HepG2 (cell line): ENCODE measurements at regions not wholly inside any gene's neighbourhood (a gene's known extent, or its start where the extent isn't known, plus 50 kb on each side); places are given as distances from the start of the nearest gene placed in this dataset.

ENCODE experiments used
- ATAC-seq: fragments of 200-7000 bp; cut with Tn5 transposase; 3 replicates; pipeline ENCODE4 v1.9.1; 2020; ENCODE audit warnings: mild to moderate bottlenecking, moderate library complexity
- BruUV-seq: library from RNA; stranded (reverse); fragments of 400-500 nt; replicated peaks from 2 replicates; lab custom pipeline; 2021; lab: Mats Ljungman, UMichigan
- CTCF ChIA-PET: fragments of 300-600 bp; formaldehyde crosslinking; extraction: SDS; loops from one replicate; lab custom pipeline; 2021; ENCODE audit warnings: low total read pairs, inconsistent platforms, low intra/inter-chr PET ratio; lab: Yijun Ruan, JAX
- POLR2A ChIA-PET: fragments of 350-600 bp; sonication (Branson Sonifier 250); formaldehyde crosslinking; loops from one replicate; lab custom pipeline; 2020; ENCODE audit warnings: antibody characterized with exemption, inconsistent platforms; lab: Yijun Ruan, JAX
- DNase-seq: peaks from one replicate; pipeline ENCODE4 v3.0.0-alpha.2; 2015; ENCODE audit warnings: low spot score
- FAIRE-seq: peaks from 3 replicates; lab custom pipeline; 2011; peaks lifted over from hg19 to GRCh38; lab: Jason Lieb, UNC
- H2AFZ ChIP-seq: one replicate; pipeline ENCODE4 v1.6.1; 2011; ENCODE audit warnings: low read length, inconsistent platforms
- H3K27ac ChIP-seq: fragments of 300-600 bp; 3 replicates; pipeline ENCODE4 v1.8.0; 2011; ENCODE audit warnings: mixed run types, mild to moderate bottlenecking, mixed read lengths, low read length, inconsistent platforms; ENCODE audit not compliant: insufficient read depth; ENCODE audit errors: extremely low read length
- H3K27me3 ChIP-seq, 2 experiments: fragments of 200-600 bp in 1 of 2; 2 replicates in 1 of 2; 3 replicates in 1 of 2; pipeline versions ENCODE4 v1.6.0 to v1.8.0; 2011; ENCODE audit warnings: low read length in 2 of 2, mild to moderate bottlenecking in 2 of 2, moderate library complexity in 2 of 2, inconsistent platforms in 1 of 2; ENCODE audit not compliant: insufficient read depth in 2 of 2, control insufficient read depth in 1 of 2
- H3K36me3 ChIP-seq, 2 experiments: fragments of 200-600 bp in 1 of 2; replicated peaks in 1 of 2; 2 replicates in 1 of 2; 3 replicates in 1 of 2; pipeline versions ENCODE4 v1.5.1 to v1.8.0; 2011; ENCODE audit warnings: low read length in 2 of 2, inconsistent platforms in 1 of 2; ENCODE audit not compliant: insufficient read depth in 2 of 2, control insufficient read depth in 1 of 2
- H3K4me1 ChIP-seq: 2 replicates; pipeline ENCODE4 v1.5.1; 2012; ENCODE audit warnings: low read length, inconsistent platforms; ENCODE audit not compliant: insufficient read depth
- H3K4me2 ChIP-seq: 2 replicates; pipeline ENCODE4 v1.6.0; 2011; ENCODE audit warnings: low read depth, low read length, inconsistent platforms
- H3K4me3 ChIP-seq, 3 experiments: fragments of 200-600 bp in 1 of 3; sonication (generic), shearing (Covaris generic) in 1 of 3; replicated peaks in 1 of 3; 2 replicates each; pipeline ENCODE4 v1.5.1; 2011 to 2016; ENCODE audit warnings: low read length in 3 of 3, inconsistent platforms in 2 of 3, low read depth in 2 of 3, mild to moderate bottlenecking in 2 of 3, control low read depth in 1 of 3, mixed read lengths in 1 of 3; ENCODE audit not compliant: insufficient read depth in 1 of 3
- H3K79me2 ChIP-seq: one replicate; pipeline ENCODE4 v1.6.1; 2011; ENCODE audit warnings: low read length, inconsistent platforms; ENCODE audit not compliant: insufficient read depth
- H3K9ac ChIP-seq: 2 replicates; pipeline ENCODE4 v1.6.0; 2011; ENCODE audit warnings: mild to moderate bottlenecking, low read depth, low read length, inconsistent platforms; ENCODE audit not compliant: insufficient read depth
- H3K9me3 ChIP-seq: 2 replicates; pipeline ENCODE4 v1.5.1; 2012; ENCODE audit warnings: mild to moderate bottlenecking, low read length
- H4K20me1 ChIP-seq: 2 replicates; pipeline ENCODE4 v1.6.0; 2011; ENCODE audit warnings: inconsistent platforms, mild to moderate bottlenecking, low read length, moderate library complexity; ENCODE audit not compliant: insufficient read depth
- ATM ChIP-seq: fragments of 450-650 bp; IDR thresholded peaks from 2 replicates; pipeline ENCODE4 v1.7.1; 2017; ENCODE audit warnings: mild to moderate bottlenecking, borderline replicate concordance
- CREB1 ChIP-seq, 2 experiments: fragments of 450-650 bp in 1 of 2; IDR thresholded peaks; 2 replicates each; pipeline ENCODE4 v1.6.1; 2016 to 2017; ENCODE audit warnings: control low read depth in 1 of 2, mild to moderate bottlenecking in 1 of 2, missing compliant biosample characterization in 1 of 2, missing genetic modification characterization in 1 of 2
- CREBL2 ChIP-seq: sonication (generic); formaldehyde crosslinking; IDR thresholded peaks from 2 replicates; pipeline ENCODE4 v1.8.1; 2023; ENCODE audit warnings: missing genetic modification reagents, mild to moderate bottlenecking, borderline replicate concordance
- DPF2 ChIP-seq: sonication (generic); formaldehyde crosslinking; IDR thresholded peaks from 2 replicates; pipeline ENCODE4 v1.4.0; 2020; ENCODE audit warnings: mild to moderate bottlenecking, low read depth, missing genetic modification reagents, borderline replicate concordance
- MAF1 ChIP-seq: sonication (generic); formaldehyde crosslinking; IDR thresholded peaks from 2 replicates; pipeline ENCODE4 v1.5.0; 2020; ENCODE audit warnings: missing genetic modification reagents, borderline replicate concordance
- MATR3 ChIP-seq: sonication (generic); formaldehyde crosslinking; IDR thresholded peaks from 2 replicates; pipeline ENCODE4 v1.4.0; 2020; ENCODE audit warnings: missing genetic modification reagents
- MTF2 ChIP-seq: sonication (generic); formaldehyde crosslinking; IDR thresholded peaks from 2 replicates; pipeline ENCODE4 v1.5.0; 2020; ENCODE audit warnings: missing genetic modification reagents, borderline replicate concordance
- RAD51 ChIP-seq: fragments of 450-650 bp; IDR thresholded peaks from 2 replicates; pipeline ENCODE4 v1.6.1; 2016; ENCODE audit warnings: borderline replicate concordance
- SATB2 ChIP-seq: sonication (generic); formaldehyde crosslinking; IDR thresholded peaks from 2 replicates; pipeline ENCODE4 v1.5.0; 2020; ENCODE audit warnings: missing genetic modification reagents
- SP2 ChIP-seq: sonication (generic); formaldehyde crosslinking; IDR thresholded peaks from 2 replicates; pipeline ENCODE4 v1.5.1; 2020; ENCODE audit warnings: mild to moderate bottlenecking, missing genetic modification reagents
- TRIM22 ChIP-seq: fragments of 450-650 bp; IDR thresholded peaks from 2 replicates; pipeline ENCODE4 v1.6.1; 2017
- ZFAT ChIP-seq: sonication (generic); formaldehyde crosslinking; conservative IDR thresholded peaks from 2 replicates; pipeline ENCODE4 v1.8.1; 2023; ENCODE audit warnings: missing genetic modification reagents, inconsistent platforms
- ZNF383 ChIP-seq: sonication (generic); formaldehyde crosslinking; IDR thresholded peaks from 2 replicates; pipeline ENCODE4 v1.4.0; 2020; ENCODE audit warnings: missing genetic modification reagents, mild to moderate bottlenecking, borderline replicate concordance
- ZNF703 ChIP-seq: sonication (generic); formaldehyde crosslinking; IDR thresholded peaks from 2 replicates; pipeline ENCODE4 v1.5.1; 2020; ENCODE audit warnings: missing genetic modification reagents, mild to moderate bottlenecking, moderate library complexity, borderline replicate concordance
- ZNF790 ChIP-seq: sonication (generic); formaldehyde crosslinking; IDR thresholded peaks from 2 replicates; pipeline ENCODE4 v1.8.0; 2022; ENCODE audit warnings: missing genetic modification reagents, mild to moderate bottlenecking, borderline replicate concordance
- WGBS: methylation state at CpG from one replicate; pipeline ENCODE4 v1.1.6; 2017; ENCODE audit warnings: low lambda C conversion rate; 5-methylcytosine and 5-hydroxymethylcytosine counted together
- in situ Hi-C: cut with HindIII; loops from 2 replicates; pipeline ENCODE4 v1.10.0; 2017; ENCODE audit warnings: low pct_unique_long_range_greater_than_20kb; ENCODE audit not compliant: extremely low pct_ligation_motif_present
- intact Hi-C: fragments of 100-400 bp; cut with micrococcal nuclease; formaldehyde crosslinking; loops from one replicate; pipeline ENCODE4 v1.10.0; 2022; ENCODE audit not compliant: unreplicated experiment

- TF ChIP-seq ZNF790 (CRISPR knock-in tag) (no peak), ATM (no peak), RAD51 (no peak)
These were observed 1673.6 kb upstream of the FLRT2 start (continued) for GRCh38 chr14:83856334-83856733.

GRCh38 chr14:83860631-83861155 is 1669.3 kb upstream of the FLRT2 start:
- no peak for FAIRE-seq
- DNase-seq = no peak
- Histone ChIP-seq H3K27me3 (no peaks in the 10 kb centered on the region), H3K79me2 (no peaks in the 10 kb centered on the region), H3K4me1 (no peaks in the 10 kb centered on the region), H3K27ac (no peak overlapping the region), H3K4me3 (no peak overlapping the region), H3K9ac (no peak overlapping the region), H3K36me3 (no peaks in the 10 kb centered on the region), H3K9me3 (peaks cover 88% of the 10 kb centered on the region), H2AFZ (no peak overlapping the region), H3K4me2 (no peak overlapping the region)
- intact Hi-C loops (no loop called here), in situ Hi-C loops (no loop called here)
- BruUV-seq = no TSS peak
- POLR2A ChIA-PET = no interaction called here
- no peak for ATAC-seq
- 19% methylated on average over 5 of the region's 5 CpGs for WGBS
- TF ChIP-seq CREB1 (IDR thresholded peaks at IDR 0.05) (0 out of 2 replicates have a peak, but pooled peaks have one; percentile 7), CREB1 (CRISPR knock-in tag; IDR thresholded peaks at IDR 0.05) (no peak), CREBL2 (no peak)
- TF ChIP-seq, all 625 proteins: peak for 1
- CTCF ChIA-PET = no interaction called here
- H4K20me1 ChIP-seq = no peaks in the 10 kb centered on the region

DNA sequence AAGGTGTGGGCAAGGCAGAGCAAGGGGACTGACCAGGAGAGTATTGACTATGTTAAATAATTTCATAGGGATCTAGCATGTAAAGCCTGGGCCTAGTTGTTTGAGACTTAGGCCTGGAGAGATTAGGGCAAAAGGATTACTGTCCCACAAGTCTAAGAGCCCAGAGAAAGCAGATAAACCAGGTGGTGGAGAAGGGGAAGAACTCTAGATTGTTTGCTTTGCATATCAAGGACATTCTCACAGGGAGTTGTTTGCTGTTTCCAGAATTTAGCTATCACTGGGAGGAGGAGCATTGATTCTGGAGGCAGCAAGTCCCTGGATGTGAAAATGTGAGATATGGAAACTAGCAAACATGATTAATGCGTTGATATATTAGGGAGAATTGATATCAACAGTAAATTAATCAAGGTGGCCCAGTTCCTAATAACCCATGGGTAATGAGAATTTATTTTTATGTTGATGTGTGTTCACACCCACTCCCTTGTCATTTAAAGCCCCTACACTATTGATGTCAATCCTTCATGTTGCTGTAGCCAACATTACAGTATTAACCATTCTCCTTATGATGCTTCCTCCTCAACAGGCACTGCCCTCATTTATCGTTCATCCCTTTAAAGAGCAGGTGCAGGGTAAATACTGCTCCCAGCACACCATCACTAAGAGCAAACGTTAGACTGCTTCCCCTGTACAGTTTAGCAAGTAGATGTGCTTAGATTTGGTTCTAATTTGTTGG is 1666.7 kb upstream of the FLRT2 start:
- DNase-seq (no peak), FAIRE-seq (no peak), ATAC-seq (no peak)
- Histone ChIP-seq H3K4me2 (no peak overlapping the region), H3K27me3 (no peaks in the 10 kb centered on the region), H3K9ac (no peak overlapping the region), H3K9me3 (peaks cover 90% of the 10 kb centered on the region), H3K4me3 (no peak overlapping the region), H4K20me1 (no peaks in the 10 kb centered on the region), H3K27ac (no peak overlapping the region), H2AFZ (no peak overlapping the region), H3K36me3 (no peaks in the 10 kb centered on the region), H3K79me2 (no peaks in the 10 kb centered on the region), H3K4me1 (no peaks in the 10 kb centered on the region)
- no TSS peak for BruUV-seq
- WGBS = 0% methylated on average over 3 of the region's 3 CpGs
- CTCF ChIA-PET = no interaction called here
- POLR2A ChIA-PET = no interaction called here
- in situ Hi-C loops = no loop called here
- intact Hi-C loops = no loop called here
- TF ChIP-seq TRIM22 = no peak
- no peak for TF ChIP-seq ZNF703 (CRISPR knock-in tag)
- no peak for TF ChIP-seq SP2 (CRISPR knock-in tag)
- TF ChIP-seq MTF2 (CRISPR knock-in tag) = no peak
- TF ChIP-seq DPF2 (CRISPR knock-in tag) = no peak
- no peak for TF ChIP-seq MAF1
- no peak for TF ChIP-seq SATB2
- no peak for TF ChIP-seq MATR3 (CRISPR knock-in tag)
- TF ChIP-seq ZNF383 = no peak
- no peak for TF ChIP-seq ZFAT
